ENCODE measurements at regions not wholly inside any gene's neighbourhood (a gene's known extent, or its start where the extent isn't known, plus 50 kb on each side); places are given as distances from the start of the nearest gene placed in this dataset.
"Not testable (repeated sequence)": the region's sequence is repeated elsewhere in the genome, so short reads cannot be mapped to it uniquely, and the experiment has no call there.

GRCh38 chr7:46603780-46604179 lies 682.7 kb upstream of the IGFBP3 start:
- DNase-seq: no peak

- DNase-seq: no peak
These were observed 682.3 kb upstream of the IGFBP3 start for GRCh38 chr7:46603296-46603752.

- DNase-seq: no peak
These were observed 679.3 kb upstream of the IGFBP3 start for GRCh38 chr7:46600340-46600739.

GRCh38 chr7:46594831-46595230 lies 673.8 kb upstream of the IGFBP3 start:
- DNase-seq: not testable (repeated sequence)

- DNase-seq: not testable (repeated sequence)
These were observed 670.1 kb upstream of the IGFBP3 start for GRCh38 chr7:46590918-46591905.

GRCh38 chr7:46589286-46589685 lies 668.2 kb upstream of the IGFBP3 start:
- DNase-seq: no peak

GRCh38 chr7:46586406-46586805 lies 665.3 kb upstream of the IGFBP3 start:
- no peak for DNase-seq

- no peak for DNase-seq
These were observed 662.6 kb upstream of the IGFBP3 start for GRCh38 chr7:46583656-46584055.

- DNase-seq: no peak
These were observed 660.2 kb upstream of the IGFBP3 start for GRCh38 chr7:46581268-46581667.

GRCh38 chr7:46580766-46581165 lies 659.7 kb upstream of the IGFBP3 start:
- DNase-seq: no peak

GRCh38 chr7:46577394-46577793 lies 656.3 kb upstream of the IGFBP3 start:
- no peak for DNase-seq

GRCh38 chr7:46576950-46577349 lies 655.9 kb upstream of the IGFBP3 start:
- DNase-seq: no peak

GRCh38 chr7:46572691-46573090 lies 651.6 kb upstream of the IGFBP3 start:
- DNase-seq: no peak

GRCh38 chr7:46571996-46572395 lies 650.9 kb upstream of the IGFBP3 start:
- DNase-seq: no peak

- no peak for DNase-seq
These were observed 648.0 kb upstream of the IGFBP3 start for GRCh38 chr7:46569133-46569465.

- no peak for DNase-seq
These were observed 647.5 kb upstream of the IGFBP3 start for GRCh38 chr7:46568420-46569132.

GRCh38 chr7:46567858-46568257 lies 646.8 kb upstream of the IGFBP3 start:
- DNase-seq: no peak

GRCh38 chr7:46566097-46566774 lies 645.2 kb upstream of the IGFBP3 start:
- DNase-seq: no peak

- no peak for DNase-seq
These were observed 644.4 kb upstream of the IGFBP3 start for GRCh38 chr7:46565253-46566096.

- DNase-seq: no peak
These were observed 638.2 kb upstream of the IGFBP3 start for GRCh38 chr7:46559194-46559832.

- no peak for DNase-seq
These were observed 637.6 kb upstream of the IGFBP3 start for GRCh38 chr7:46558482-46559193.

All from NCI-H2171 treated with DMSO at 0.1 percent for 48 hours (cell line).